Right lobe of liver (tissue), 4 donors: ENCODE measurements at regions not wholly inside any gene's neighbourhood (a gene's known extent, or its start where the extent isn't known, plus 50 kb on each side); places are given as distances from the start of the nearest gene placed in this dataset.

Experiments
- CTCF ChIP-seq, 4 donors: fragments of 200-600 bp in 3 of 4; fragments of 450-650 bp in 1 of 4; IDR thresholded peaks; one replicate each; pipeline versions ENCODE4 v1.5.1 to v1.8.0; 2016 to 2022; ENCODE audit warnings: antibody characterized with exemption in 4 of 4, mild to moderate bottlenecking in 2 of 4
- POLR2A ChIP-seq: fragments of 450-650 bp; IDR thresholded peaks from one replicate; pipeline ENCODE4 v1.6.1; 2017; ENCODE audit warnings: antibody characterized with exemption, mild to moderate bottlenecking
- donor health status: DM: no; HTN: no; CAD: no.
- donor health status: DM: no; HTN: no; CAD: no.
- donor health status: DM: no; HTN: yes; CAD: no.

DNA sequence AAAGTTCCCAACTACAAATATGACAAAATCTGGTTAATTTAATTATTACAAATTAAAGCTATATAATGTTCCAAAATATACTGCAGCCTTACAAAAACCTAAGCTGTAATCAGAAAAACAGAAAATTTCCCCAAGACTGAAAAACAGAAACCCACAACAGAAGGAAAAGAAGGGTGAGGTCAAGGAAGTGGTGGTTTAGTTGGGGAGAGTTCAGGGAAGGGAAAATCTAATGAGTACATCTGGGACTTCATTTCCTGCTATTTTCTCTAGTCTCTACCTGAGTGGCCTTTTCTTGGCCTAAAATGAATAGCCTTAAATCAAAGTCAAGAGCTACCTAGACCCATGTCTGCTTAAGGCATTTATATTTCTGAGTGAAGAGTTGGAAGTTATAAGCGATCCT, 66.2 kb upstream of the BEND6 start:
- no peak for TF ChIP-seq CTCF (IDR thresholded peaks at IDR 0.05)
- no peak for TF ChIP-seq POLR2A
